Thyroid gland (tissue), 4 donors: ENCODE measurements at regions not wholly inside any gene's neighbourhood (a gene's known extent, or its start where the extent isn't known, plus 50 kb on each side); places are given as distances from the start of the nearest gene placed in this dataset.

Experiments
- DNase-seq, 2 donors: peaks; one replicate each; pipeline ENCODE4 v3.0.0-alpha.2; 2019
- H3K27ac ChIP-seq, 3 donors: fragments of 200-600 bp; sonication (generic); 1 replicate in 2 of 3; 2 replicates in 1 of 3; pipeline ENCODE4 v1.5.1; 2016 to 2019; ENCODE audit warnings: mild to moderate bottlenecking in 1 of 3, moderate library complexity in 1 of 3
- H3K27me3 ChIP-seq: fragments of 200-600 bp; sonication (generic); one replicate; pipeline ENCODE4 v1.5.1; 2019
- H3K36me3 ChIP-seq, 2 donors: fragments of 200-600 bp; sonication (generic); one replicate each; pipeline ENCODE4 v1.5.1; 2016 to 2019
- H3K4me1 ChIP-seq, 2 donors: fragments of 200-600 bp; sonication (generic); one replicate each; pipeline ENCODE4 v1.5.1; 2017 to 2019
- H3K4me3 ChIP-seq, 3 donors: fragments of 200-600 bp; sonication (generic); replicated peaks in 1 of 3; 1 replicate in 2 of 3; 2 replicates in 1 of 3; pipeline ENCODE4 v1.5.1; 2016; ENCODE audit warnings: mild to moderate bottlenecking in 1 of 3
- H3K9me3 ChIP-seq: fragments of 200-600 bp; sonication (generic); one replicate; pipeline ENCODE4 v1.5.1; 2017
- CTCF ChIP-seq, 6 experiments: fragments of 200-600 bp in 3 of 6; fragments of 450-650 bp in 3 of 6; sonication (generic) in 3 of 6; IDR thresholded peaks; one replicate each; pipeline ENCODE4 v1.5.1; 2016 to 2019; ENCODE audit warnings: antibody characterized with exemption in 6 of 6, mild to moderate bottlenecking in 2 of 6, inconsistent platforms in 1 of 6, moderate library complexity in 1 of 6
- POLR2A ChIP-seq, 2 donors: fragments of 450-650 bp; IDR thresholded peaks; one replicate each; pipeline ENCODE4 v1.6.1; 2017; ENCODE audit warnings: antibody characterized with exemption in 2 of 2, mild to moderate bottlenecking in 2 of 2, moderate library complexity in 1 of 2
- WGBS, 2 donors: methylation state at CpG; one replicate each; pipeline ENCODE4 v1.1.5; 2017; 5-methylcytosine and 5-hydroxymethylcytosine counted together
- intact Hi-C: fragments of 100-400 bp; cut with DNase I; formaldehyde crosslinking; loops from one replicate; pipeline ENCODE4 v1.15.1; 2023

- intact Hi-C loops: no loop called here
- no peaks in the 10 kb centered on the region for H3K9me3 ChIP-seq
- DNase-seq: no peak
- no peaks in the 10 kb centered on the region for H3K4me1 ChIP-seq
- TF ChIP-seq CTCF (IDR thresholded peaks at IDR 0.05) (no peak), POLR2A (IDR thresholded peaks at IDR 0.05) (no peak)
- H3K36me3 ChIP-seq: no peaks in the 10 kb centered on the region
- 77 to 81% methylated on average over 2 of the region's 2 CpGs for whole genome bisulfite sequencing, 2 donors
- H3K27ac ChIP-seq: no peak overlapping the region
- H3K27me3 ChIP-seq: no peaks in the 10 kb centered on the region
- no peak overlapping the region for H3K4me3 ChIP-seq
Measured at GRCh38 chr2:212607080-212607479, 68.5 kb upstream of the ERBB4 start.

GRCh38 chr2:212606232-212606631, 67.6 kb upstream of the ERBB4 start:
- WGBS, 2 donors: 93% methylated on average over 1 of the region's 1 CpG
- intact Hi-C loops: no loop called here
- no peaks in the 10 kb centered on the region for H3K27me3 ChIP-seq
- H3K9me3 ChIP-seq: no peaks in the 10 kb centered on the region
- H3K4me1 ChIP-seq: no peaks in the 10 kb centered on the region
- no peak for TF ChIP-seq POLR2A (IDR thresholded peaks at IDR 0.05)
- no peaks in the 10 kb centered on the region for H3K36me3 ChIP-seq
- H3K27ac ChIP-seq: no peak overlapping the region
- no peak for DNase-seq
- no peak overlapping the region for H3K4me3 ChIP-seq

GRCh38 chr2:212596688-212597087, 58.1 kb upstream of the ERBB4 start:
- intact Hi-C loops: no loop called here
- Histone ChIP-seq H3K27ac (no peak overlapping the region), H3K4me3 (no peak overlapping the region), H3K27me3 (no peaks in the 10 kb centered on the region), H3K36me3 (no peaks in the 10 kb centered on the region), H3K9me3 (no peaks in the 10 kb centered on the region), H3K4me1 (no peaks in the 10 kb centered on the region)
- WGBS, 2 donors: 87 to 88% methylated on average over 3 of the region's 3 CpGs
- no peak for TF ChIP-seq POLR2A (IDR thresholded peaks at IDR 0.05)
- no peak for TF ChIP-seq CTCF (IDR thresholded peaks at IDR 0.05)
- no peak for DNase-seq

GRCh38 chr2:212596276-212596675, 57.7 kb upstream of the ERBB4 start:
- DNase-seq: no peak
- intact Hi-C loops: no loop called here
- H3K27ac ChIP-seq: no peak overlapping the region

GRCh38 chr2:212595036-212595654, 56.5 kb upstream of the ERBB4 start:
- intact Hi-C loops: no loop called here
- no peaks in the 10 kb centered on the region for H3K9me3 ChIP-seq
- H3K4me1 ChIP-seq: no peaks in the 10 kb centered on the region
- peak in 3 of 6 experiments; percentile 49 to 56 (median 52) for TF ChIP-seq CTCF (IDR thresholded peaks at IDR 0.05)
- TF ChIP-seq POLR2A (IDR thresholded peaks at IDR 0.05): no peak
- H3K36me3 ChIP-seq: no peaks in the 10 kb centered on the region
- no peak overlapping the region for H3K27ac ChIP-seq
- H3K4me3 ChIP-seq: no peak overlapping the region
- WGBS, 2 donors: 37 to 39% methylated on average over 3 of the region's 3 CpGs
- no peaks in the 10 kb centered on the region for H3K27me3 ChIP-seq
- no peak for DNase-seq

More at GRCh38 chr2:212596276-212596675, 57.7 kb upstream of the ERBB4 start:
- Histone ChIP-seq H3K27me3 (no peaks in the 10 kb centered on the region), H3K9me3 (no peaks in the 10 kb centered on the region), H3K4me3 (no peak overlapping the region), H3K4me1 (no peaks in the 10 kb centered on the region), H3K36me3 (no peaks in the 10 kb centered on the region)
- 64 to 73% methylated on average over 3 of the region's 3 CpGs for WGBS, 2 donors
- TF ChIP-seq CTCF (IDR thresholded peaks at IDR 0.05) (no peak), POLR2A (IDR thresholded peaks at IDR 0.05) (no peak)
